ENCODE measurements at regions not wholly inside any gene's neighbourhood (a gene's known extent, or its start where the extent isn't known, plus 50 kb on each side); places are given as distances from the start of the nearest gene placed in this dataset.

GRCh38 chr12:115305867-115306266 lies 621.9 kb upstream of the TBX3 start:
- CTCF ChIA-PET: no interaction called here
- TF ChIP-seq, protein P1, sequence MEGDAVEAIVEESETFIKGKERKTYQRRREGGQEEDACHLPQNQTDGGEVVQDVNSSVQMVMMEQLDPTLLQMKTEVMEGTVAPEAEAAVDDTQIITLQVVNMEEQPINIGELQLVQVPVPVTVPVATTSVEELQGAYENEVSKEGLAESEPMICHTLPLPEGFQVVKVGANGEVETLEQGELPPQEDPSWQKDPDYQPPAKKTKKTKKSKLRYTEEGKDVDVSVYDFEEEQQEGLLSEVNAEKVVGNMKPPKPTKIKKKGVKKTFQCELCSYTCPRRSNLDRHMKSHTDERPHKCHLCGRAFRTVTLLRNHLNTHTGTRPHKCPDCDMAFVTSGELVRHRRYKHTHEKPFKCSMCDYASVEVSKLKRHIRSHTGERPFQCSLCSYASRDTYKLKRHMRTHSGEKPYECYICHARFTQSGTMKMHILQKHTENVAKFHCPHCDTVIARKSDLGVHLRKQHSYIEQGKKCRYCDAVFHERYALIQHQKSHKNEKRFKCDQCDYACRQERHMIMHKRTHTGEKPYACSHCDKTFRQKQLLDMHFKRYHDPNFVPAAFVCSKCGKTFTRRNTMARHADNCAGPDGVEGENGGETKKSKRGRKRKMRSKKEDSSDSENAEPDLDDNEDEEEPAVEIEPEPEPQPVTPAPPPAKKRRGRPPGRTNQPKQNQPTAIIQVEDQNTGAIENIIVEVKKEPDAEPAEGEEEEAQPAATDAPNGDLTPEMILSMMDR (IDR thresholded peaks at IDR 0.05): no peak
- POLR2A ChIA-PET: no interaction called here
- intact Hi-C loops (cut with micrococcal nuclease): no loop called here
- Mint-ChIP-seq H3K36me3 (ENCODE audit: low read depth) (no peaks in the 10 kb centered on the region), H3K4me3 (no peak overlapping the region), H3K27me3 (peaks cover 3% of the 10 kb centered on the region), H3K4me1 (ENCODE audit: low read depth) (no peaks in the 10 kb centered on the region), H3K9me3 (peaks cover 4% of the 10 kb centered on the region), H3K27ac (no peak overlapping the region)
- DNase-seq (no peak), ATAC-seq (no peak)

DNA sequence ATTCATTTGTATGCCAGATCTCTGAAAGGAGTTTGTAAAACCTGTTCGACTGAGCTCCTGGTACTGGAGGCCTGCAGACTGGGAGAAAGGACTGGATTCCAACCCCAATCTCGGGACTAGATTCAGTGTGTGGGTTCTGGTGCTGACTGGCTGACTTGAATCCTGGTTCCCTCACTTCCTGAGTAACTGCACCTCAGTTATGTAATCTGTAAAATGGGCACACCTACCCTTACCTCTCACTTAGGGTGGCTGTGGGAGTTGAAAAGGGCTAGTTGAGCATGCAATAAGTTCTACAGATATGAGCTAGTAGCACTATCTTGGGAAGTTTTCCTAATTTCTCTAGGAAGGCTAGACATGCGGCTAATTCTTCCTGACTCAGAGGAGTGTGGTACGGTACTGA lies 621.3 kb upstream of the TBX3 start:
- H3K9me3 Mint-ChIP-seq: peaks cover 4% of the 10 kb centered on the region
- DNase-seq (no peak), ATAC-seq (no peak)
- ChIA-PET POLR2A (no interaction called here), CTCF (no interaction called here)
- no peak overlapping the region for H3K27ac Mint-ChIP-seq
- H3K4me1 Mint-ChIP-seq (ENCODE audit: low read depth): no peaks in the 10 kb centered on the region
- no peak overlapping the region for H3K4me3 Mint-ChIP-seq
- TF ChIP-seq, protein P1 (IDR thresholded peaks at IDR 0.05): no peak
- no peaks in the 10 kb centered on the region for H3K36me3 Mint-ChIP-seq (ENCODE audit: low read depth)
- H3K27me3 Mint-ChIP-seq: peaks cover 3% of the 10 kb centered on the region
- intact Hi-C loops (cut with micrococcal nuclease): no loop called here

DNA sequence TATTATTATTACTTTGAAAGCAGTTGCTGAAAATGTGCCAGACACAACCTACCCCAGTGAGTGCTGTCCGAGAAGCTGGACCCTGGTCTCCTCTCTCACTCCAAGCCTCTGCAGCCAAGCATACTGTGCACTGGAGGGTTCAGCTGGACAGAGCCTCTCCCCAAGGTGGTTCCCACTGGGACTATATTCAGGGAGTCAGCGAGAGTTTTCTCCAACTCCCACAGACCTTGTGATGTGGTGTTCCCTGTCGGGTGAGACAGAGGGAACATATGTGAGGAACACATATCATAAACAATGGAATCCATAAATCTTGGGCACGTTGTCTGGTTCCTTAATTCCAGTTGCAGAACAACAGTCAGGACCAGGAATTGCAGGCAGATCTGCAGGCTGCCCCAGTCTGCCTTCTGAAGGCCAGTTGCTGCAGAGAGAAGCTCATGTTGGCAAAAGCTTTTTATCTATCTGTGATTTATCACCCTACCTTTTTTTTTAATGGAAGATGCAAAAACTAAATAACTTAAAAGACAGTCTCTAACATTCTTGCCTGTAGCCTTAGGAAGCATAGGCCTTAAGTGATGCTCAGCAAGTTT lies 619.8 kb upstream of the TBX3 start:
- CTCF ChIA-PET: no interaction called here
- ATAC-seq (no peak), DNase-seq (no peak)
- H3K4me1 Mint-ChIP-seq (ENCODE audit: low read depth): no peaks in the 10 kb centered on the region
- intact Hi-C loops (cut with micrococcal nuclease): no loop called here
- TF ChIP-seq, protein P1 (IDR thresholded peaks at IDR 0.05): no peak
- H3K27me3 Mint-ChIP-seq: peaks cover 3% of the 10 kb centered on the region
- no peak overlapping the region for H3K27ac Mint-ChIP-seq
- POLR2A ChIA-PET: no interaction called here
- no peaks in the 10 kb centered on the region for H3K36me3 Mint-ChIP-seq (ENCODE audit: low read depth)
- peaks cover 4% of the 10 kb centered on the region for H3K9me3 Mint-ChIP-seq
- no peak overlapping the region for H3K4me3 Mint-ChIP-seq

DNA sequence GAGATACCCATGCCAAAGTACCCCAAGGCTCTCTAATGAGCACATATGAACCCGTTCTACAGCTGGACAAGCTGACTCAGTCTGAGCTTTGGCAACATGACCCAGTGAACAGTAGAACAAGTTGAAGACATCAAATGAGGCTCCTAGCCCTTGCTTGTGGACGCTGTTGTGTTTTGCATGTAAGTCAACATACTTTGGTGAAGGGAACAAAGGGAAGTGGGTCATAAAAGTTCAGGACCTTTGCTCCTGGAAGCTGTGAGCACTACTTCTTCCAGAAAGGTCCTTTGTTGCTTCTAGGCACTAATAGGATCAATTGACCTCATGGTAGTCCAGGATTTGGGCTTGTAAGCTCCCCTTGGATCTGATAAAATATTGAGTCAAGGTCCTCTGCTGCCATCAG lies 613.5 kb upstream of the TBX3 start:
- no peaks in the 10 kb centered on the region for H3K4me1 Mint-ChIP-seq (ENCODE audit: low read depth)
- H3K9me3 Mint-ChIP-seq: peaks cover 6% of the 10 kb centered on the region
- TF ChIP-seq, protein P1 (IDR thresholded peaks at IDR 0.05): no peak
- no peak for ATAC-seq
- no peaks in the 10 kb centered on the region for H3K36me3 Mint-ChIP-seq (ENCODE audit: low read depth)
- H3K4me3 Mint-ChIP-seq: no peak overlapping the region
- CTCF ChIA-PET: no interaction called here
- H3K27me3 Mint-ChIP-seq: peaks cover 3% of the 10 kb centered on the region
- no peak overlapping the region for H3K27ac Mint-ChIP-seq
- intact Hi-C loops (cut with micrococcal nuclease): no loop called here
- POLR2A ChIA-PET: no interaction called here
- DNase-seq: no peak

- ChIA-PET CTCF (no interaction called here), POLR2A (no interaction called here)
- Mint-ChIP-seq H3K4me3 (no peak overlapping the region), H3K4me1 (ENCODE audit: low read depth) (no peaks in the 10 kb centered on the region), H3K27ac (no peak overlapping the region), H3K36me3 (ENCODE audit: low read depth) (no peaks in the 10 kb centered on the region), H3K27me3 (peaks cover 3% of the 10 kb centered on the region), H3K9me3 (peaks cover 4% of the 10 kb centered on the region)
- ATAC-seq (no peak), DNase-seq (no peak)
- TF ChIP-seq, protein P1 (IDR thresholded peaks at IDR 0.05): no peak
- intact Hi-C loops (cut with micrococcal nuclease): no loop called here
Measured at GRCh38 chr12:115296613-115297198, 612.7 kb upstream of the TBX3 start.

Data from activated CD8-positive, alpha-beta T cell treated with anti-CD3 and anti-CD28 coated beads for 36 hours (primary cell).